ENCODE measurements at regions not wholly inside any gene's neighbourhood (a gene's known extent, or its start where the extent isn't known, plus 50 kb on each side); places are given as distances from the start of the nearest gene placed in this dataset.

GRCh38 chr2:174664084-174664759 lies 66.6 kb upstream of the WIPF1 start:
- Histone ChIP-seq H3K9me3 (replicated peaks) (no peaks in the 10 kb centered on the region), H3K4me3 (no peak overlapping the region), H3K4me1 (replicated peaks) (peaks cover 49% of the 10 kb centered on the region), H3K27ac (peak overlapping the region; percentile 37; the same call in 1 of the 2 replicates), H3K27me3 (replicated peaks) (no peaks in the 10 kb centered on the region), H3K36me3 (peaks cover 14% of the 10 kb centered on the region)
- peak in 1 of 2 experiments; percentile 12 for DNase-seq (ENCODE audit: low read depth in 1 of 2, low spot score in 2 of 2)

GRCh38 chr2:174663550-174663949 lies 65.9 kb upstream of the WIPF1 start:
- H3K27ac ChIP-seq: peak overlapping the region; percentile 37; the same call in 1 of the 2 replicates
- H3K36me3 ChIP-seq: peaks cover 8% of the 10 kb centered on the region
- DNase-seq (ENCODE audit: low read depth in 1 of 2, low spot score in 2 of 2): peak; percentile 65 to 67
- no peak overlapping the region for H3K4me3 ChIP-seq
- H3K27me3 ChIP-seq (replicated peaks): no peaks in the 10 kb centered on the region
- no peaks in the 10 kb centered on the region for H3K9me3 ChIP-seq (replicated peaks)
- peaks cover 49% of the 10 kb centered on the region for H3K4me1 ChIP-seq (replicated peaks)

DNA sequence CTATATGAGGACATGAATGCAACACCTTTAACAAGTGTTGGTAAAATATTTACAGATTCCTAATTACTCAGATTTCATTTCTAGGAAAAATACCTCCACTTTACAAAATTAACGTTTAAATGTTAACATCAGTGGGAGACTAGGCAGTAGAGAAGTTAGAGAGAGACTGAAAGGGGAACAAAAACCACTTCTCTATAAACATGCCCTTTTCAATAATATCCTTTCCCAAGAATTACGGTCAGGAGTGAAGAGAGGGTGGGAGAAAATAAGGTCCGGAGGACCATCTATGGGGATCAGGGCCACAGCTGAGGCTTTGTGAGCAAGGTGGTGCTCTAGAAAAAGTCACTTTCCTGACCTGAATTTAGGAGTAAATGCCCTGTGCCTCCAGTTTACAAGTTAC lies 65.3 kb upstream of the WIPF1 start:
- no peaks in the 10 kb centered on the region for H3K9me3 ChIP-seq (replicated peaks)
- H3K4me1 ChIP-seq (replicated peaks): peaks cover 49% of the 10 kb centered on the region
- no peak for DNase-seq (ENCODE audit: low read depth in 1 of 2, low spot score in 2 of 2)
- H3K27ac ChIP-seq: peak overlapping the region; percentile 37
- no peaks in the 10 kb centered on the region for H3K27me3 ChIP-seq (replicated peaks)
- peaks cover 5% of the 10 kb centered on the region for H3K36me3 ChIP-seq
- H3K4me3 ChIP-seq: no peak overlapping the region

DNA sequence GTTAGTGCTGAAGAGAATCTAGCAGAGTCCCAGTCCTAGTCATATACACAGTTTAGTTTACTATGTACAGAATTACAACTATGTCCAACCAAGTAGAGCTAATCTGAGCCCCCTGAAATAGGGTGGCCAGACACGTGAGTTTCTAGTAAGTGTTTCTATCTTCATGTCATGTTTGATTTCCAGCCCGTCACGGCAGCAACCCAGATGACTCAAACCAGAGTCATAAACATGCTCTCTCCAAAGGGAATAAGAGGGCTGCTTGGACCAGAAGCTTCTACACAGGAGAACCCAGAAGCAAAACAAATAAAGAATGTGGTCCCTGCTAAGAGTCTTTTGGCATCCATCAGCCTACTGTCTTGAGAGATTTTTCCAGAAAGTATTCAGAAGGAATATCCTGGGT lies 64.9 kb upstream of the WIPF1 start:
- peaks cover 49% of the 10 kb centered on the region for H3K4me1 ChIP-seq (replicated peaks)
- H3K4me3 ChIP-seq: no peak overlapping the region
- H3K36me3 ChIP-seq: peaks cover 6% of the 10 kb centered on the region
- peak overlapping the region; percentile 37 for H3K27ac ChIP-seq
- H3K9me3 ChIP-seq (replicated peaks): no peaks in the 10 kb centered on the region
- no peaks in the 10 kb centered on the region for H3K27me3 ChIP-seq (replicated peaks)
- peak; percentile 71 to 75 for DNase-seq (ENCODE audit: low read depth in 1 of 2, low spot score in 2 of 2)

DNA sequence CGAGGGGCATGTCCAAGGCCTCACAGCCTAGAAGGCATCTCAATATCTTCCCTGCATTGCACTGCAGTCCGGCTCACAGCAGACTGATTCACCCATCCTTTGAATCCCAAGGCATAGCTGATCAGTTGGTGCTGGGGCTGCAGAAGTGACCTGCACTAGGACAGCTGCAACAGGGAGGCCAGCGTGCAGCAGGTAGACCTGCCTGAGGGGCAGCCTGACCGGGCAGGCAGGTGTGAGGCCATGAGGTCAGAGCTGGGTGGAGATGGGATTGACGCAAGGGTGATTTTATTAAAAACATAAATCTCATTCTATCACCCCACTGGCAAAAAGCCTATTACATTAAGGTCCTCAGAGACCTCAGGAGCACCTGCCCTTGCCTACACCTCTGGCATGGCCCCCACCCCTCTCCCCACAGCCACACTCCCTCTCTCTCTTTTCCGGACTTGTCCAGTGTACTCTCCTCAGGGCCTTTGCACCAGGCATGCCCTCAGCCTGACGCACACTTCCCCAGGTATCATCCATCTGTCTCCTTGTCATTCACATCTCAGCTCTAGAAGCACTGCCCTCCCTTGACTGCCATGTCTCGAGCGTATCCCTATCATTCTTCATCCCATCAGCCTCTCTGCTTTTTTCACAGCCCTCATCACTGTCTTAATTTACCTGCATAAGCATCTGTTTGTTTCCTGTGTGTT lies 63.5 kb upstream of the WIPF1 start:
- H3K4me3 ChIP-seq: no peak overlapping the region
- no peaks in the 10 kb centered on the region for H3K27me3 ChIP-seq (replicated peaks)
- H3K4me1 ChIP-seq (replicated peaks): peaks cover 39% of the 10 kb centered on the region
- no peak overlapping the region for H3K27ac ChIP-seq
- H3K36me3 ChIP-seq: peaks cover 17% of the 10 kb centered on the region
- DNase-seq (ENCODE audit: low read depth in 1 of 2, low spot score in 2 of 2): no peak
- no peaks in the 10 kb centered on the region; the same call in 1 of the 2 replicates for H3K9me3 ChIP-seq (replicated peaks)

DNA sequence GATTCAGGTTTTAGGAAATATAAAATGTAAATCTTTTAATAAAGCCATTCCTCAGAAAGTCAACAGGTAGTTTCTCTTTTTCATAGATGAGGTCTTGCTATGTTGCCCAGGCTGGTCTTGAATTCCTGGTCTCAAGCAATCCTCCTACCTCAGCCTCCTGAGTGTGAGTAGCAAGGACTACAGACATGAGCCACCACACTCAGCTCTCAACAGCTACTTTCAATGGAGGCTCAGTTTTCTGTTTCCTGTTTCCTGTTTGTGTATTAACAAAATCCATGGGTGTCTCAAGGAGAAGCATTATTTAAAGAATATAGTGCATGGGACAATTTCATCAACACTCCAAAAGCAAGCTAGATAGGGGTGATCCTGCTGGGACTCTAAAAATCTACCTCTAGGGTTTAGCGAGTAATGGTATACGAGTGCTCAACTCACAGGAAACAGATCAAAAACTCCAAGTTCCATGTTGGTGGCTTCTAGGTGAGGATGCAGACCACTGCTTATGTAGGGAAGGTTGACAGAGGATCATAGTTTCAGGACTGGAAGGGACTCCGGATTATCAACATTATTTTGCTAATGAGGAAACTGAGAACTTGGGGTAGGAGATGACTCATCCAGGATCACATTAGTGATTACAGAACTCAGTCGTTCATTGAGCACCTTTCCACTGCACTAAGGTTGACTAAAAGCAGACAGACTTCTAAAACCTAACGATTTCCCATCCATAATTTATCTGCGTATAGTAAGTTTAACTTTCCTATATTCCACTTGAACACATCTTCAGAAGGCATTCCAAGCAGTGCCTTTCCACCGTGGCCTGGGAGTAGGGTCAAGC lies 61.7 kb upstream of the WIPF1 start:
- Histone ChIP-seq H3K27me3 (replicated peaks) (no peaks in the 10 kb centered on the region), H3K36me3 (peaks cover 26% of the 10 kb centered on the region), H3K4me3 (no peak overlapping the region), H3K9me3 (replicated peaks) (peaks cover 7% of the 10 kb centered on the region; the same call in 1 of the 2 replicates), H3K27ac (no peak overlapping the region), H3K4me1 (replicated peaks) (peaks cover 38% of the 10 kb centered on the region)
- no peak for DNase-seq (ENCODE audit: low read depth in 1 of 2, low spot score in 2 of 2)

DNA sequence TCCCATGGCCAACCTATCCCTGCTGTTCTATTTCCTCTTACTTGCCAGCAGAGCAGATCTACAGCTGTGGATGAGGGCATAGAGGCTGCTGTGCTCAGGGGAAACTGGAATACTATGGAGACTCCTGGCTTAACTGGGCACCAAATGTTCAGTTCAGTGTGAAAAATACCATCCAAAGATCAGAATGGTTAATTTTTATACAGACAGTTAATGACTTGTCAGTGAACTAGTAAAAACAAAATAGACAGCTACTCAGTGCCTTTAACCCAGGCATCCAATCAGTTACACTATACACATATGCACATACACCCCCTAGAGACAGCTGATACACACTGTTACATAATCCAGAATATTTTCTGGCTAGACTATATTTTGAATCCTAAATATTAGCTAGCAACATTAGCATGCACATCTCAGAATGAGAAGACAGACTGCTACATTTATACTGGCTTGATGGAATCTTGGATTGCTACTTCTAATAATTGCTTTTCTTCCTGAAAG lies 59.1 kb upstream of the WIPF1 start:
- Histone ChIP-seq H3K36me3 (peaks cover 27% of the 10 kb centered on the region), H3K27ac (no peak overlapping the region), H3K27me3 (replicated peaks) (no peaks in the 10 kb centered on the region), H3K4me1 (replicated peaks) (peaks cover 12% of the 10 kb centered on the region), H3K9me3 (replicated peaks) (peaks cover 7% of the 10 kb centered on the region; the same call in 1 of the 2 replicates), H3K4me3 (no peak overlapping the region)
- no peak for DNase-seq (ENCODE audit: low read depth in 1 of 2, low spot score in 2 of 2)

DNA sequence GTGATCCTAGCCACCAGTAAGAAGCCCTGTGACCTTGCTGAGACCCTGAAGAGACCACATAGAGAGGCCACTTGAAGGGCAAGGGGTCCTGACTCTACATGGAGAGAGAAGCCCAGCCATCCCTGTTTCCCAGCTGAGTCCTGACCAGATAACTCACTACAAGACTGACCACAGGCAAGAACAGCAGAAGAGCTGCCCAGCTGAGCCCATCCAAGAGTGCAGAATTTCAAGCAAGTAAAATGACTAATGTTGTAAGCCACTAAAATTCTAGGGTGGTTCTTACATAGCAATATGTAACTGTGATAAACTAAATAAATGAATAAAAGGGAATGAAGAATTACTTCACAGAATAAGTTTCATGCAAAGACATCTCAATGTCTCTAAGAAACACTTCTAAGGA lies 58.4 kb upstream of the WIPF1 start:
- H3K27ac ChIP-seq: no peak overlapping the region
- H3K4me3 ChIP-seq: no peak overlapping the region
- H3K9me3 ChIP-seq (replicated peaks): peaks cover 7% of the 10 kb centered on the region; the same call in 1 of the 2 replicates
- H3K4me1 ChIP-seq (replicated peaks): peaks cover 11% of the 10 kb centered on the region
- DNase-seq (ENCODE audit: low read depth in 1 of 2, low spot score in 2 of 2): no peak
- peaks cover 29% of the 10 kb centered on the region for H3K36me3 ChIP-seq
- no peaks in the 10 kb centered on the region for H3K27me3 ChIP-seq (replicated peaks)

GRCh38 chr2:174654419-174654941 lies 56.9 kb upstream of the WIPF1 start:
- Histone ChIP-seq H3K27me3 (replicated peaks) (no peaks in the 10 kb centered on the region), H3K27ac (no peak overlapping the region), H3K36me3 (peaks cover 29% of the 10 kb centered on the region), H3K4me3 (no peak overlapping the region), H3K9me3 (replicated peaks) (peaks cover 7% of the 10 kb centered on the region; the same call in 1 of the 2 replicates), H3K4me1 (replicated peaks) (peaks cover 11% of the 10 kb centered on the region)
- DNase-seq (ENCODE audit: low read depth in 1 of 2, low spot score in 2 of 2): no peak

- Histone ChIP-seq H3K4me1 (replicated peaks) (no peaks in the 10 kb centered on the region), H3K4me3 (no peak overlapping the region), H3K27ac (no peak overlapping the region), H3K9me3 (replicated peaks) (no peaks in the 10 kb centered on the region), H3K27me3 (replicated peaks) (no peaks in the 10 kb centered on the region), H3K36me3 (peaks cover 12% of the 10 kb centered on the region; the same call in 1 of the 2 replicates)
- DNase-seq (ENCODE audit: low read depth in 1 of 2, low spot score in 2 of 2): no peak
Observed at GRCh38 chr2:174648896-174649295, 51.3 kb upstream of the WIPF1 start.

Data from SJSA1 (cell line).